Activated CD8-positive, alpha-beta memory T cell treated with anti-CD3 and anti-CD28 coated beads, Interleukin-2, amount 50 U/mL, for 4 hours (primary cell): ENCODE measurements at regions not wholly inside any gene's neighbourhood (a gene's known extent, or its start where the extent isn't known, plus 50 kb on each side); places are given as distances from the start of the nearest gene placed in this dataset.

Experiments
- DNase-seq: peaks from one replicate; pipeline ENCODE4 v3.0.0-alpha.2; 2020

DNA sequence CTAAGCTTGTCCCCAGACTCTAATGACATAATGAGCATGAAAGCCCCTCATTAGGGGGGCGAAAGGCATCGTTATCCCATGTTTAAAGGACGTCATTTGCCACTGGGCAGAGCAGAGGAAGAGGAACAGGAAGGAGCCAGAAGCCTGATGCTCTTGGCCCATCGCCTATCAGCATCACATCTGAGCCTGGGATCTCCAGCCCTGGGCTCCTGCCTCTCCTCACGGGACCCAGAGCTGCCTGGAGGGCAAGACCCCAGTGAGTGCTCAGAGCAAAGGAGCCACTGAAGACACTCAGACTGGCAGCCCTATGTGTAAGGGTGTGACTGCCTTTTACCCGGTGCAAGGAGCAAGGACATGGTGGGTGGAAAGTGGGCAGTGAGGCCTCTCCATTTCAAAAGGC is 115.0 kb upstream of the ZNF507 start:
- no peak for DNase-seq

DNA sequence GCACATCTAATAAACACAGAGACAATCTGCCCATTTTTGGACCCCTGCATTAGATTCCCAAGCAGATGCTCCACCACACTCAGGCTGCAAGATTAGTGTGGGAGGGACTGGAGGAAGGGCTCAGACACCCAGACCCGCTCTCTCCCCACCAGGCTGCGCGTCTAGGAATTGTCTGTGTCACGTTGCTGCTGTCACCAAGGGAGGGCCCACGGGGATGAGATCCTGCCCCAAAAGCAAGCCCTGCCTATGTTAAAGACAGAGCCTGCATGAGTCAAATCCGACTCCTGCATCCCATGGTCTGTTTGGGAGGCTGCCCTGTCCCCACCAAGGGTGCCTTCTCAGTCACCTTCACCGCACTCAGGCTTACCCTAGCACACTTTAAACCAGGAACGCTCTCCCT is 114.4 kb upstream of the ZNF507 start:
- DNase-seq, result no peak

DNA sequence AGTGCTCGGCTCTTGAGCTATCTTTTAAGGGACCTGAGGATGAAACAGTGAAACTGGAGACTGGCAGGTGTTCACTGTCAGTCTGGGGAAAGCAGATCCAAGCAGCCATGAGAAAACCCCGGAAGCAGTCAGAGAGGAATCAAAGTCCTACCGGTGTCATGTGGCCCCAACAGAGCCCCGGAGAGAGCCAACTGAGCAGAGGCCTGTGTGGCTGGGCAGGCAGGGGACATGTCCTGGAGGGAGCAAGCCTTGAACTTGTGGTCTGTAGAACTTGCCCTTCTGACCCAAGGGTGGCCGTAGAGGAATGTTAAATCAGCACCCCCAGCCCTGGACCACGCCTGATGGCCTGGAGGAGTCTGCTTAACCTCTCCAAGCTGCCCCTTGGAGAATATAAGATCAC is 113.7 kb upstream of the ZNF507 start:
- DNase-seq, result no peak

DNA sequence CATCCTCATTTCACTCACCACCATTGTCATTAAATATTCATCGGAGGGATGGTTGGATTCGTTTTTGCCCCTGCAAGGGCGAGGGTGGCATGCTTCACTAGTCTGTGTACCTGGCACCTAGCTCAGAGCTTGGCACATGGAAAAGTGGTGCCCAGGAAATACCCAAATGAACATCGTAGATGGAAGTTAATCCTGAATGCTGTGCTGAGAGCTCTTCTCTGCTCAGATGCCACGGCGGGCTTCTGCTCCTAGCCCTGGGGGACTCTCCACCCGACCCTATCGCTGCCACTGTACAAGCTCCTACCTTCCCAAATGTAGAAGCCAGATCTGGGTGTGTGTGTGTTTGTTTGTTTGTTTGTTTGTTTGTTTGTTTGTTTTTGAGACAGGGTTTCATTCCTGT is 113.0 kb upstream of the ZNF507 start:
- no peak for DNase-seq

DNA sequence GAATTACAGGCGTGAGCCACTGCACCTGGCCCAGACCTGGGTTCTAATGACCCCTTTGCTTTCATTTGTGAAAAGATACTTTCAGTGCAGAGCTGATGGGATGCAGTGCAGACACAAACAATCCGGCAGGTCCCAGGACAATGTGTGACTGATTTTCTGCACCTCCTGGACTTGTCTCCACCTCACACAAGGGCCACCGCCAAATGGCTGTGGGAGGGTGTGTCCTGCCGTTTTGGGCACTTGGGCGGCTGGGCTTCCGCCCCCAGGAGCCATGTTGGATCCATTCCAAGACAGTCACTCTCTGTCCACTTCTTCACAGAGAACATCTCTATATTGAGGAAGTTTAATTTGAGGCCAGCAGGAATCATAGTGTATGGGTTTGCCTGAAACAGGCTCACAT is 112.3 kb upstream of the ZNF507 start:
- no peak for DNase-seq

DNA sequence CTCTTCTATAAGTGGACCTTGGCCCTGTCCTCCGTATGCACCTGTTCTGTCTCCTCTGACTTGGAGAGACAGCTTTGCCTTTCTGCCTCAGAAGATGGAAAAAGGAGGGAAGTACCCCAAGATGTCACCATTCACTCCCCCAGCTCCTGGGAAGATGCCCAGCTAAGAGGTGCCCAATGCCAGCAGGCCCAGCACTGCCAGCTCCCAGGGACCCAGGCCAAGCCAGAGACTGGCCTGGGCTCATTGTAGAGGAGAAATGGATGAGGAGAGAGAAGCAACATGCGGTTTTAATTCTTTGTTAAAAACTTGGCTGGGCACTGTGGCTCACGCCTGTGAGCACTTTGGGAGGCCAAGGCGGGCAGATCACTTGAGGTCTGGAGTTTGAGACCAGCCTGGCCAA is 111.5 kb upstream of the ZNF507 start:
- DNase-seq, result no peak

DNA sequence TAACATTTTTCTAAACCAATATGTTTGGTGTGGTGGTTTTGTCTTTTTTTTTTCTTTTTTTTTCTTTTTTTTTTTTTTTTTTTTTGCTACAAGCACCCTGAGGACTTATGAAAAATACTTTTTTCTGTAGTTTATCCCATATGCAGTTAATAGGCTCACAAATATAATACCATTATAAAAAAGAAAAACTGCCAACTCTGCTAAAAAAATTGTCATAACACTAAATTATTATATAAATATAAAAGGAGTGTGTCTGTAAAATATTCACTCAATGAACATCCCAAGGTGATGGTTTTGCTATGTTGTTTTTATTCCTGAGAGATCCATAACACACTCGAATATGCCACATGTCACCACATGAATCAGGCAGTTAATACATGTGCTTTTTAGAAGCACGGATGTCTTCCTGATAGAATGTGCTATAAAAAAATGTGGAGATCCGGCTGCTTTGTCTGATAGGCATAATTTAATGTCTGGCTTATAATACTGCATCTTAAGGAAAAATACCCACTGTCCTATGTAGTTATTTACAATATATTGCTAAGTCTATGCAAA is 110.7 kb upstream of the ZNF507 start:
- no peak for DNase-seq

DNA sequence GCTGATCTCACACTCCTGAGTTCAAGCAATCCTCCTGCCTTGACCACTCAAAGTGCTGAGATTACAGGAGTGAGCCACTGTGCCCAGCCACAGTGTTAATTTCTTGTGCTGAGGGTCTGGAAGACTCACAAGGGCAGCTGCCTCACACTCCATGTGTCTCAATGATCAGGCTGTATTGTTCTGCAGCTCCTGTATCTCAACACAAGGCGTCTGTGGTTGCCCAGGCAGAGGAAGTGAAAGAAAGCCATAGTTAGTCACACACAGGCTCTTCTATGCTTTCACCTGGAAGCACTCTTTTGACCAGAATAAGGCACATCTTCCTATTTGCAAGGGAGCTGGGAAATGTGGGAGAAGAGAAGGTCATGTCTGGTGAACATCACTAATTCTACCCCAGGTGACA is 107.3 kb upstream of the ZNF507 start:
- DNase-seq, result no peak

DNA sequence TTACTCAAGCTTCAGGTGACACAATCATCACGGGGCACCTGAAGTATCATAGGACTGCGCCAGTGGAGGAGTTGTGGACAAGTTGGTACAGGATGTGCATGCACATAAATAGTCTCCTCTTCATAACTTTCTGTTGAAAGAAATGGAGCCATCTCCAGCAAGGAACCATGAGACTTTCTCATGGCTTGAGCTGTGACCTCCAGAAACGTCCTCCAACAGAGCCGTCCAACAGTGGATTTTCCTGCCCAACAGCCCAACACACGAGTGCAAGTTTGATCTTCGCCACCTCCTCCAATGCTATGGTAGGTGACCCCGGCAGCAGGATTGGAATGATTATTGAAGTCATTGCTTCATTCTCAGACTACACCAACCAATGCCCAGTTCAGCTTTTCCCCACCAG is 105.1 kb upstream of the ZNF507 start:
- no peak for DNase-seq

DNA sequence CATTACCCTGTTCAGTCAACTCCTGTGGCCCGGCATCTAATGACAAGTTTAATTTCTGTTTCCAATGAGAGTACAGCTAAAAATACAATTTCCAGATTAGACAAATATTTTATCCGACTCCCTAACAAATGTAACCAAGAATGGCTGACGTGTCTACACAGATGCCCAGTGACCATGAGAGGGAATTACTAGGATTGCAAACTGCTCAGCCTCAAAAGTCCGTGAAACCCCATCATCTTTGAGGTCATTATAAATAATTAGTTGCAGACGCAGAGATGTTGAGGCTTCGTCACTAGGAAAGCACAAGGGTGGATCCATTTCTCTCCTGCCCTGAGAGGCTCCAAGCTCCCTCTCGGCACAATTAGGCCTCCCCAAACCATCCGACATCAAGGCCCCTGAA is 104.1 kb upstream of the ZNF507 start:
- DNase-seq, result no peak

DNA sequence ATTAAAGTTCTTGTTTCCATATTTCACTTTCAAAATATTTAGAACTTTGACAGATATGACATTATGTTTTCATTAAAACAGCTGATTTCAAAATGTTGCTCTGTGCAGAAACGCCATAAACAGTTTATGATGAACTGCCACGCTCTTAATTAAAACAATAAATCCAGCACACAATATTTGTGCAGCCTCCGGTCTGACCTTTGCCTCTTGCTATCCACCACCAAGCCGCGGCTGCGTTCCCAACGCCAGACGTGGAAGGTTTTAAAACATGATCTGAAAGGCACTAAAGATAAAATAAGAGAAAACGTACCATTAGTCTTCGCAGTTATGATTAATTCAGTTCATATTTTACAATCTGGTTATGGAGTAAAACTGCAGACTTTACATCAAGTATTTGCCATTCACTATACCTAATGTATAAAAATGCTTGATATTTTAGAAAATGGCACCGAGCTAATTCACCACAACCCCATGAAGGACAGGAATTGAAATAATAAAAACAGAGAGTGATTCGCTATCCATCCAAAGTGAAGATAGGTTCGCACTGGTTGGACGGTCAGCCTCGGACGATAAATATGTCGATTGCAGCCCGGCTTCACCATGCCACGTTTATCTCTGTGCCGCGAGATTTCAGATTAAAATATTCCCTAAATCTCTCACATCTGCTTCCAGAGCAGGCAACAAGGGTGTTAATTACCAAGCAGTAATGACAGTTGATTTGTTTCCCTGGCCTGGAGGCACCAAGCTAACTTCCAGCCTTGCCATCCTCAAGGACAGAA is 103.3 kb upstream of the ZNF507 start:
- DNase-seq, result no peak

DNA sequence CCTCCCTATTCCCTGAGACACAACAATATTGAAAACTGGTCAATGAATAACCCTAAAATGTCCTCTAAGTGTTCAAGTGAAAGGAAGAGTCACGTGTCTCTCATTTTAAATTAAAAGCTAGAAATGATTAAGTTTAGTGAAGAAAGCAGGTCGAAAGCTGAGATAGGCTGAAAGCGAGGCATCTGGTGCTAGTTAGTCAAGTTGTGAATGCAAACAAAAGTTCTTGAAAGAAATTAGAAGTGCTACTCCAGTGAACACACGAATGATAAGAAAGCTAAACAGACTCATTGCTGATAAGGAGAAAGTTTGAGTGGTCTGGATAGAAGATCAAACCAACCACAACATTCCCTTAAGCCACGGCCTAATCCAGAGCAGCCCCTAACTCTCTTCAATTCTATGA is 99.4 kb upstream of the ZNF507 start:
- DNase-seq, result no peak

DNA sequence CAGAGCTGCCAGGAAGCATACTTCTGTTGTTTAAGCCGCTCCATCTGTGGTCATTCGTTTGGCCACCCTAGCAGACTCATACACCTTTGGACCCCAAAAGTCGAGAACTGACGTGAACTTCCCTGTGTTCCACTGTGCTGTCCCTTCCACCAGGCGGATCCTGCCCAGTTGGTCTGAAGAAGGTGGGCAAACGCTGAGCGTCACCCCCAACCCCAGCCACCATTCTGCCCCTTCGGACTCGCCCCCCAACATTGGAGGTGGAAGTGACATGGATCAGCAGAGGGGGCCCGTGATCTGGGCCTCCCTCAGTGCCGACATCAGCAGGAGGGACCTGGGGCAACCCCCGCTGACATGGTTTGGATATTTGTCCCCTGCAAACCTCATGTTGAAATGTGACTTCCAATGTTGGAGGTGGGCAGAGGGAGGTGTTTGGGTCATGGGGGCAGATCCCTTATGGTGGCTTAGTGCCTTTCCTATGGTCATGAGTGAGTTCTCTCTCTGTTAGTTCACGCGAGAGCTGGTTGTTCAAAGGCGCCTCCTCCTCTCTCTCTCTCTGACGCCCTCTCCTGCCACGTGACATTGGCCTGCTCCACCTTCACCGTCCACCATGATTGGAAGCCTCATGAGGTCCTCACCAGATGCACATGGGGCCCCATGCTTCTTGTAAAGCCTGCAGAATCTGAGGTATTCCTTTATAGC is 93.6 kb upstream of the ZNF507 start:
- no peak for DNase-seq

DNA sequence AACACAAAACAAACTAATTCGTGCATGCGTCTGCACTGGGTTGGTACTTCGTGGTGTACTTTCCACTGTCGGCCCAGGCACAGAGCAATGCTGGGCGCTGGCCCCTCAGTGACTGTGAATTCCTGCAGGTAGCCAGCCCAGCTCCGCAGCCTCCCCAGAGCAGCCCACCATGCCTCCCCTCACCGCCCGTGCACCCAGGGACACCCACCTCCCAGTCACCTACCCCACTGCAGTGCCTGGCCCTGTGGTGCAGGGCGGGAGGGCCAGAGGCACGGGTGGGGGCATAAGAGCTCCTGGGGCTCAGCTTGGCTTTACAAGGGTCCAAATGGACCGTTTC is 93.1 kb upstream of the ZNF507 start:
- DNase-seq, result no peak

DNA sequence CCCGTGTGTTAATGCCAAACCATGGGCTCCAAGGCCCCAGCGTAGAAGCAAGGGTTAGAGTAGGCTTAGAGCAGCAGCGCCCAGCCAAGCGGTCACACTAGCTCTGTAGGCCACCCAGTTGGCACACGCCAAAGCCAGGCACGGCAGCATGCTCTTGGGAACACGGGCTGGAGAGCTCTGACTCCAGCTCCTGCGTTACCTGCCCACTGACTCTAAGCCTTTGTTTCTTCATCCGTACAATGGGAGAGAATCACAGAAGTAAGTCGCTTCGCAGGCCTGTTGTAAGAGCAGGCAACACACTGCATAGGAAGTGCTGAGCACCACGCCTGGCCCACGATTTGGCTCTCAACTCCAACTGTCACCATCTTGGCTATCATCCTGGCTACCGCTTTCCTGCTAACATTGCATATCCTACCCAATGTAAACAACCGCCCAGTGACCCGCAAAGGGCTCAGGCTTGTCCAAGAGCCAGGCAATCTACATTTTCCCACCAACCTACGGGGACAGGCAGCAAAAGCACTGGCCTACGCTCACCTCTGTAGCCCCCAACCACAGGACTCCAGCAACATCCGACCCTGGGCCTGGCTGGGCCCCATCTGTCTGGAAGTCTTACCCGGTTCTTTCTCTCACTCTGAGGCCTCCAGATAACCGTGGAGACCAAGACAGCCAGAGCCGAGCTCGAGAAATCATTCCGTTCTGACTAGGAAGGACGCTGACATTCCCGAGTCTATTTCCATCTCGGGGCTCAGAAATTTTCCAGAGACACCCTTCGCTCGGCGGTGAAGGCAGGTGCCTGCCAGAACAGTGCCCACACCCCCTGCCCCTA is 91.5 kb upstream of the ZNF507 start:
- DNase-seq, result no peak

DNA sequence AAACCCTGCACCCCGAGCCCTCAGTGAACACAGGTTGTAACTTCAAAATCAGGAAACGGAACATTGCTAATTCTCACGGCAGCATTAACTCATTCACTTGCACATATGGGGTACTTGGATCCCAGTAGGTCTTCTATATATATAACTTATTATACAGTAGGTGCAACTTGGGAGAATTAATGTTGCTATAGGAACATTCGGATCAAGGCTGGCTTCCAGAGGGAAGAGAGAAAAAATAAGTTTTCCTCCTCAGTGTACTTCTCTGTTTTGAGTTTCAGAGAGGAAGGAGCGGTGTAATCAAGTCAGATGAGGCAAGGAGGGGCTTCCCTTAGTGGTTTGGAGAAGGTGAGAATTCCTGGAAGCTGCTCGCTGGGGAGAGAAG is 90.9 kb upstream of the ZNF507 start:
- DNase-seq, result no peak

DNA sequence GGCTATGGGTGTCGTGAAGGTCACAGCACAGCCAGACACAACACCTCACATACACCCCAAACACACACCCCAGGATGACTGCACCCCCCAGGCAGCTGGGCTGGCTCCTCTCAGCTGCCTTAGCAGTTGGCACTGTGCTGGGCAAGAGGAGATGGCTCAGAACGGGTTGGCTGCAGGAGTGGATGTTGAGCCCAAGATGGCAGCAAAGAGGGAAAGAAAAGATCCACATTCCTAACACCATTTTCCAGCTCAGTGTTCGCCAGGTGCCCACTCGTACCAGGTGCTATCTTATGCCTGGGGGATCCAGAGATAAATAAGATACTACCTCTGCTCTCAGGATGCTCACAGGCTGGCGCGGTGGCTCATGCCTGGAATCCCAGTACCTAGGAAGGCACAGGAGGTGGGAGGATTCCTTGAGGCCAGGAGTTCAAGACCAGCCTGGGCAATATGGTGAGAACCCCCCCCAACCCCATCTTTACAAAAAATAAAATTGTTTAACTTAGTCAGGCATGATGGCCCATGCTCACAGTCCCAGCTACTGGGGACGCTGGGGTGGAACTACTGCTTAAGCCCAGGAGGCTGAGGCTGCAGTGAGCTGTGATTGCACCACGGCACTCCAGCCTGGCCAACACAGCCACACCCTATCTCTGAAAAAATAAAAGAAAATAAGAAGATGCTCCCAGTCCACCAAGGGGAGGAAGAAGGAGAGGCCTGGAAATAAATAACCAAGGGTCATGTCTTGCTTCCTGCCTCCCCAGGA is 89.7 kb upstream of the ZNF507 start:
- no peak for DNase-seq

DNA sequence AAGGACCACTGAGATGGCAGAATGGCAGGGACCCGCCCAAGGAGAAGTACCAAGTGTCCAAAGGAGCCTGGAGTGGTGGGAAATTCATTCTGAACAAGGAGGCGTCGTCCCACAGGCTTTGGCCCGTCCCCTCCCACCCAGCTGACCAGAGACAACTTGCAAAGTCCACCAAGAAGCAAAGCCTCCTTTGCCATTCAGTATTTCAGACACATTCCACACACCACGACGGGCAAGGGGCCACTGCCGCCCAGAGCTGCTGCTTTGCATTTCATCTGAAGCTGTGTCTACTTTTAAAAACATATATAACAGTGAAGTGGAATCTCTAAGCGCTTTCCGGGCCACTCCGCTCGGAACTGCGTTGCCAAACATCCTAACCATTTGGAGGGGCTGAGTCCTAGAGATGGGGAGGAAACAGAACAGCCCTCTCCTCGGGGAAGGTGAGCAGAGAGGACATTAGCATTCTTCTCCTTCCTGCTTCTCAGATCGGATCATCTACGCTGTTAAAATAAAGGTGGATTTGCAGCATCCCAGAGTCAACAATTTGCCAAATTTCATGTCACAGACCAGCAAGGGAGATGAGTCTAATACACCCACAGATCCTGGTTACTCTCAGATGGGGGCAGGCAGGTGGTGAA is 89.0 kb upstream of the ZNF507 start:
- no peak for DNase-seq

DNA sequence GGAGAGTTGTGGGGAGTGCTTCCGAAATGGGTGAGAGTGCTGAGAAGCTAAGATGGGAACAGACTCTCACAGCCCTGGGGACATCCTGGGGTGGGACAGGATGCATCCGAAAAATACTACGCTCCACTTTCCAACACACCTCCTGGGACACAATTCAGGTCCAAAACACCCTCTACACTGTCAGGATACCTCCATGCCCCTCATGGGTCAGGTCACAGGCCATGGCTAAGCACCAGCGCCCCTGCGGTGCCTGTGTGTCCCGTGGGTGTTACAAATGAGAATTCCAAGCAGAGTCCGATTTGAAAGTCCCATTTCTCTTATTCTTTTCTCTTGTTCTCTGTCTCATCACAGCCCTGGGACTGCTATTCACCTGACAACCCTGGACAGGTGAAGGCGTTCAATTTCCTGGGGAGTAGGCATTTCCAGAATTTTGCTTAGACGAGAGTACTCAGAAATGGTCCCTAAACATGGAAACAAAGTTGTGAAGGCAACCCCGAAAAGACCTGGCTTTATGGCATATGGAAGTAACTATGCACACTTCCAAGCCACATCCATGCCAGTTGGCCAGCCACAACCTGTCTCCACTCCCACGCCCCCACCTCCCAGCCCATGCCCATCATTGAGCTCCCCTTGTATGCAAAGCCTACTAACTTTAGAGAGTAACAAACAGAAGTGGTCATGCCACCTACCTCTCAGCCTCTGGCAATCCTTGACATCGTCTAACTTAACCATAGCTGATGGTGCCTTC is 87.9 kb upstream of the ZNF507 start:
- no peak for DNase-seq

DNA sequence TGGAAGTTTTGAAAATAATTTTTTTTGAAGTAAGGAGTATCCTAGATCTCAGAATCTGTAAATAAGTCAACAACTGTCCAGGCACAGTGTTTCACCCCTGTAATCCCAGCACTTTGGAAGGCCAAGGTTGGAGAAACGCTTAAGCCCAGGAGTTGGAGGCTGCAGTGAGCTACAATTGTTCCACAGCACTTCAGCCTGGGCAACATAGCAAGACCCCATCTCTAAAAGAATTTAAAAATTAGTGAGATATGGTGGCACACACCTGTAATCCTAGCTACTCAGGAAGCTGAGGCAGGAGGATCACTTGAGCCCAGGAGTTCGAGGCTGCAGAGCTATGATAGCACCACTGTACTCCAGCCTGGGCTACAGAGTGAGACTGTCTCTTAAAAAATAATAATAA is 87.2 kb upstream of the ZNF507 start:
- no peak for DNase-seq

DNA sequence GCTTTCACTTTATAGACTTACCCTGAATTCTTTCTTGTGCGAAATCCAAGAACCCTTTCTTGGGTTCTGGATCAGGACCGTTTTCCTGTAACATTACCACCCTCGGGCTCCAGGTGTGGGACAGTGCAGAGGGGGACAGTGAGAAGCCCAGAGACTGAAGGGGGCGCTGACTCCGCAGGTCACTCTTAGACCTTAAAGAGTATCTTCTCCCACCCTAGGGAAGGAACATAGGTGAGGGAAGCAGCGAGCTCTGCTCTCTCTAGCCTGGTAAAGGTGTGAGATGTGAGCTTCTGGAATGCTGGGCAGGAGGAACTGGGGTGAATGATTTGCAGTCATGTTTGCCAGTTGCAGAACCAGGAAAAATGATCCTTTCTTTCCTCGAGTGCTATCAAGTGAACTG is 80.8 kb upstream of the ZNF507 start:
- DNase-seq, result no peak

DNA sequence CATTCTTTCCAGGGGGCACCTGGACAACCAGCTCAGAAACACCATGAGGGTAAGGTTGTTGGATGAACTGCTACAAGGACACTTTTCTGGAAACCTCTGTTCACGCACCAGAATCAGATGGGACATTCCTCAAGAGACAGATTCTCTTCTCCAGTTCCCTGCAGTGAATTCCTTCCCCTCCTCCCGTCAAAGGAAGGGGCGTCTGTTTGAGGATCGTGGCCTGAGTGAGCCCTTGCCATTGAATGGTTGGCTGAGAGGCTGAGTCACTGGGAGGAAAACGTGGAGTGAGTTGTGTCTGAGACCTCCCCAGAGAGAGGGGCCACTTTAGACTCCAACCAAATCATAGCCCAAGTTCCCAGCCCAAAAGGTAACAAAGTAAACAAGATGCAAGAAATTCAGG is 79.4 kb upstream of the ZNF507 start:
- DNase-seq, result no peak
